SK-N-SH (cell line): ENCODE measurements at regions not wholly inside any gene's neighbourhood (a gene's known extent, or its start where the extent isn't known, plus 50 kb on each side); places are given as distances from the start of the nearest gene placed in this dataset.

ENCODE experiments used
- CTCF ChIA-PET: fragments of 300-600, 350-600 bp; formaldehyde crosslinking; extraction: SDS; loops from one replicate; lab custom pipeline; 2021; lab: Yijun Ruan, JAX
- POLR2A ChIA-PET: fragments of 350-600 bp; sonication (Branson Sonifier 250); formaldehyde crosslinking; extraction: SDS; loops from one replicate; lab custom pipeline; 2020; ENCODE audit warnings: antibody characterized with exemption, inconsistent platforms; lab: Yijun Ruan, JAX
- DNase-seq: peaks from one replicate; pipeline ENCODE4 v3.0.0; 2012
- H2AFZ ChIP-seq: fragments of 200-600 bp; sonication (generic); 2 replicates; pipeline ENCODE4 v1.8.1; 2016; ENCODE audit warnings: antibody characterized with exemption, mild to moderate bottlenecking, low read depth
- H3F3A ChIP-seq: fragments of 200-600 bp; sonication (generic); replicated peaks from 2 replicates; pipeline ENCODE3; 2016; ENCODE audit warnings: antibody characterized with exemption, mild to moderate bottlenecking; ENCODE audit not compliant: insufficient read depth
- H3K27ac ChIP-seq, 2 experiments: fragments of 200-500 bp in 1 of 2; fragments of 200-600 bp in 1 of 2; sonication (Bioruptor generic) in 1 of 2; sonication (generic), shearing (Covaris generic) in 1 of 2; 2 replicates each; pipeline versions ENCODE4 v1.5.1 to v1.6.1; 2014 to 2016; ENCODE audit warnings: low read depth in 2 of 2, inconsistent platforms in 1 of 2, low read length in 1 of 2, mild to moderate bottlenecking in 1 of 2, mixed read lengths in 1 of 2
- H3K27me3 ChIP-seq: fragments of 200-600 bp; sonication (generic), shearing (Covaris generic); 2 replicates; pipeline ENCODE4 v1.6.1; 2016; ENCODE audit warnings: mixed run types; ENCODE audit not compliant: insufficient read depth
- H3K36me3 ChIP-seq, 2 experiments: fragments of 200-500 bp in 1 of 2; fragments of 200-600 bp in 1 of 2; sonication (Bioruptor generic) in 1 of 2; sonication (generic) in 1 of 2; replicated peaks in 1 of 2; 2 replicates each; pipeline versions ENCODE3 to v1.5.1; 2014 to 2016; ENCODE audit warnings: low read length in 1 of 2, mild to moderate bottlenecking in 1 of 2; ENCODE audit not compliant: insufficient read depth in 2 of 2, control insufficient read depth in 1 of 2
- H3K4me1 ChIP-seq, 2 experiments: fragments of 200-500 bp in 1 of 2; fragments of 200-600 bp in 1 of 2; sonication (Bioruptor generic) in 1 of 2; sonication (generic), shearing (Covaris generic) in 1 of 2; 2 replicates each; pipeline versions ENCODE4 v1.5.1 to v1.6.1; 2014 to 2016; ENCODE audit warnings: low read depth in 1 of 2, low read length in 1 of 2, mixed run types in 1 of 2; ENCODE audit not compliant: insufficient read depth in 2 of 2, control insufficient read depth in 1 of 2
- H3K4me2 ChIP-seq: fragments of 200-600 bp; sonication (generic), shearing (Covaris generic); 2 replicates; pipeline ENCODE4 v1.6.1; 2017; ENCODE audit warnings: mixed run types
- H3K4me3 ChIP-seq, 2 experiments: fragments of 200-500 bp in 1 of 2; fragments of 200-600 bp in 1 of 2; sonication (Bioruptor generic) in 1 of 2; sonication (generic), shearing (Covaris generic) in 1 of 2; 2 replicates each; pipeline versions ENCODE4 v1.5.1 to v1.8.1; 2014 to 2016; ENCODE audit warnings: low read depth in 2 of 2, inconsistent platforms in 1 of 2, low read length in 1 of 2, mild to moderate bottlenecking in 1 of 2, mixed read lengths in 1 of 2, moderate library complexity in 1 of 2
- H3K79me2 ChIP-seq: fragments of 200-600 bp; sonication (generic); 2 replicates; pipeline ENCODE4 v1.8.1; 2017; ENCODE audit warnings: mild to moderate bottlenecking; ENCODE audit not compliant: insufficient read depth
- H3K9ac ChIP-seq: fragments of 200-600 bp; sonication (generic); 2 replicates; pipeline ENCODE4 v1.6.1; 2017; ENCODE audit warnings: mixed run types
- H3K9me2 ChIP-seq: fragments of 200-600 bp; sonication (generic); 2 replicates; pipeline ENCODE4 v1.6.1; 2017; ENCODE audit warnings: mixed run types
- H3K9me3 ChIP-seq: fragments of 200-600 bp; sonication (generic); 2 replicates; pipeline ENCODE4 v1.6.1; 2017; ENCODE audit warnings: mixed run types, mild to moderate bottlenecking, moderate library complexity
- H4K20me1 ChIP-seq: fragments of 200-600 bp; sonication (generic); 2 replicates; pipeline ENCODE4 v1.6.1; 2017; ENCODE audit warnings: mild to moderate bottlenecking, mixed run types; ENCODE audit not compliant: insufficient read depth
- CHD2 ChIP-seq: fragments of 150-350 bp; IDR thresholded peaks from 2 replicates; pipeline ENCODE4 v1.6.1; 2018; ENCODE audit warnings: low read length; ENCODE audit not compliant: partially characterized antibody
- CTCF ChIP-seq: fragments of 200-600 bp; sonication (generic); IDR thresholded peaks from 2 replicates; pipeline ENCODE4 v1.6.1; 2017; ENCODE audit warnings: antibody characterized with exemption, mild to moderate bottlenecking, moderate library complexity
- FOSL2 ChIP-seq: IDR thresholded peaks from 2 replicates; pipeline ENCODE4 v1.4.0; 2012; ENCODE audit warnings: low read depth, mild to moderate bottlenecking, moderate library complexity, borderline replicate concordance
- FOXJ3 ChIP-seq: sonication (generic); formaldehyde crosslinking; IDR thresholded peaks from 2 replicates; pipeline ENCODE4 v1.5.1; 2020; ENCODE audit warnings: mild to moderate bottlenecking, missing genetic modification reagents
- GABPA ChIP-seq: IDR thresholded peaks from 2 replicates; pipeline ENCODE4 v1.4.0; 2012; ENCODE audit warnings: low read depth, mild to moderate bottlenecking
- GATA2 ChIP-seq: sonication (generic); formaldehyde crosslinking; IDR thresholded peaks from 2 replicates; pipeline ENCODE4 v1.5.0; 2020; ENCODE audit warnings: mild to moderate bottlenecking, missing genetic modification reagents
- MXI1 ChIP-seq: IDR thresholded peaks from 2 replicates; pipeline ENCODE4 v1.6.1; 2012; ENCODE audit warnings: mild to moderate bottlenecking, low read depth, low read length, improper control_type of control experiment
- RAD21 ChIP-seq: IDR thresholded peaks from 2 replicates; pipeline ENCODE4 v1.6.1; 2012; ENCODE audit warnings: mild to moderate bottlenecking, low read length
- REST ChIP-seq: IDR thresholded peaks from 2 replicates; pipeline ENCODE4 v1.6.1; 2012; ENCODE audit warnings: mild to moderate bottlenecking, low read depth, low read length, moderate library complexity
- SIN3A ChIP-seq: IDR thresholded peaks from 2 replicates; pipeline ENCODE4 v1.6.1; 2012; ENCODE audit warnings: low read depth, mild to moderate bottlenecking, low read length, moderate library complexity, borderline replicate concordance
- SMC3 ChIP-seq: IDR thresholded peaks from 2 replicates; pipeline ENCODE4 v1.6.1; 2012; ENCODE audit warnings: low read depth, low read length, improper control_type of control experiment
- TCF12 ChIP-seq: IDR thresholded peaks from 2 replicates; pipeline ENCODE4 v1.4.0; 2012
- TEAD4 ChIP-seq: IDR thresholded peaks from 2 replicates; pipeline ENCODE4 v1.4.0; 2012; ENCODE audit warnings: mild to moderate bottlenecking, borderline replicate concordance; ENCODE audit not compliant: insufficient read depth
- USF2 ChIP-seq: fragments of 150-350 bp; IDR thresholded peaks from 2 replicates; pipeline ENCODE4 v1.6.1; 2017; ENCODE audit warnings: antibody characterized with exemption, low read length, low read depth, borderline replicate concordance
- YY1 ChIP-seq: IDR thresholded peaks from 2 replicates; pipeline ENCODE4 v1.4.0; 2012; ENCODE audit warnings: low read depth, mild to moderate bottlenecking
- WGBS: methylation state at CpG from one replicate; pipeline ENCODE4 v1.1.6; 2017; ENCODE audit warnings: low lambda C conversion rate; 5-methylcytosine and 5-hydroxymethylcytosine counted together

GRCh38 chr3:178044320-178044719 lies 491.9 kb upstream of the KCNMB2 start (continued):
- TF ChIP-seq MXI1 (no peak), FOSL2 (no peak), FOXJ3 (no peak), REST (no peak), TCF12 (no peak), TEAD4 (no peak)

GRCh38 chr3:178047496-178047895 lies 488.7 kb upstream of the KCNMB2 start:
- TF ChIP-seq SIN3A: no peak
- no peak for TF ChIP-seq GATA2 (CRISPR knock-in tag)
- TF ChIP-seq CHD2: no peak
- no peak for TF ChIP-seq FOXJ3
- TF ChIP-seq GABPA: no peak
- no peak for TF ChIP-seq CTCF
- no peak for TF ChIP-seq REST
- TF ChIP-seq MXI1: no peak
- no peak for TF ChIP-seq FOSL2
- TF ChIP-seq YY1: no peak
- no peak for TF ChIP-seq USF2
- no peak for TF ChIP-seq SMC3
- no peak for TF ChIP-seq RAD21
- CTCF ChIA-PET: no interaction called here
- no peaks in the 10 kb centered on the region for H3K79me2 ChIP-seq

More at GRCh38 chr3:178047496-178047895, 488.7 kb upstream of the KCNMB2 start:
- no peaks in the 10 kb centered on the region; the same call in 1 of the 2 replicates for H3K9me3 ChIP-seq
- no peak for DNase-seq
- H3K4me3 ChIP-seq: no peak overlapping the region
- POLR2A ChIA-PET: no interaction called here
- H3K4me2 ChIP-seq: no peak overlapping the region
- H4K20me1 ChIP-seq: no peaks in the 10 kb centered on the region
- H3K36me3 ChIP-seq: no peaks in the 10 kb centered on the region
- 95% methylated on average over 3 of the region's 3 CpGs for WGBS
- no peak overlapping the region for H2AFZ ChIP-seq
- no peak overlapping the region for H3K9ac ChIP-seq
- H3K4me1 ChIP-seq: no peaks in the 10 kb centered on the region
- H3F3A ChIP-seq: peaks cover 4% of the 10 kb centered on the region
- no peaks in the 10 kb centered on the region for H3K9me2 ChIP-seq
- no peaks in the 10 kb centered on the region for H3K27me3 ChIP-seq
- H3K27ac ChIP-seq: no peak overlapping the region
